ENCODE measurements at regions not wholly inside any gene's neighbourhood (a gene's known extent, or its start where the extent isn't known, plus 50 kb on each side); places are given as distances from the start of the nearest gene placed in this dataset.
A peak's percentile ranks its signal among the peaks of the same experiment; 100 is the strongest.

- Histone ChIP-seq H3K79me2 (ENCODE audit: low read length) (no peaks in the 10 kb centered on the region), H3K9ac (ENCODE audit: low read length) (peak overlapping the region; percentile 56), H3K9me3 (replicated peaks; ENCODE audit: insufficient read depth, low read length) (no peaks in the 10 kb centered on the region), H3K4me1 (ENCODE audit: low read length) (peaks cover 72% of the 10 kb centered on the region), H4K20me1 (ENCODE audit: insufficient read depth, low read length) (no peaks in the 10 kb centered on the region), H3K9me2 (replicated peaks; ENCODE audit: insufficient read depth, low read length) (no peaks in the 10 kb centered on the region), H3K36me3 (replicated peaks; ENCODE audit: insufficient read depth, low read length) (no peaks in the 10 kb centered on the region), H3K27me3 (replicated peaks; ENCODE audit: insufficient read depth, low read length) (no peaks in the 10 kb centered on the region), H2AFZ (ENCODE audit: low read length) (peak overlapping the region; percentile 40), H3K4me3 (ENCODE audit: low read length) (no peak overlapping the region), H3F3A (ENCODE audit: insufficient read depth, low read length) (peaks cover 45% of the 10 kb centered on the region), H3K4me2 (ENCODE audit: low read depth, low read length) (peak overlapping the region; percentile 46), H3K27ac (ENCODE audit: low read length) (peak overlapping the region; percentile 94)
- peak; percentile 35 for DNase-seq
- no peak for TF ChIP-seq EZH2 (optimal IDR thresholded peaks at IDR 0.05; ENCODE audit: low read depth, low read length)
- TF ChIP-seq EZH2phosphoT487 (IDR thresholded peaks at IDR 0.05; ENCODE audit: low read length), result no peak
- no peak for TF ChIP-seq CTCF (IDR thresholded peaks at IDR 0.05; ENCODE audit: low read length)
Observed at GRCh38 chr15:46710401-46710960, 1006.8 kb upstream of the SEMA6D start.

- Histone ChIP-seq H3K4me3 (ENCODE audit: low read length) (no peak overlapping the region), H3F3A (ENCODE audit: insufficient read depth, low read length) (peaks cover 46% of the 10 kb centered on the region), H2AFZ (ENCODE audit: low read length) (no peak overlapping the region), H3K9me2 (replicated peaks; ENCODE audit: insufficient read depth, low read length) (no peaks in the 10 kb centered on the region), H3K27me3 (replicated peaks; ENCODE audit: insufficient read depth, low read length) (no peaks in the 10 kb centered on the region), H3K4me1 (ENCODE audit: low read length) (peaks cover 71% of the 10 kb centered on the region), H3K9me3 (replicated peaks; ENCODE audit: insufficient read depth, low read length) (no peaks in the 10 kb centered on the region), H3K4me2 (ENCODE audit: low read depth, low read length) (no peak overlapping the region), H3K9ac (ENCODE audit: low read length) (no peak overlapping the region), H3K36me3 (replicated peaks; ENCODE audit: insufficient read depth, low read length) (no peaks in the 10 kb centered on the region), H3K79me2 (ENCODE audit: low read length) (no peaks in the 10 kb centered on the region), H3K27ac (ENCODE audit: low read length) (no peak overlapping the region), H4K20me1 (ENCODE audit: insufficient read depth, low read length) (no peaks in the 10 kb centered on the region)
- TF ChIP-seq EZH2 (optimal IDR thresholded peaks at IDR 0.05; ENCODE audit: low read depth, low read length) (no peak), EZH2phosphoT487 (IDR thresholded peaks at IDR 0.05; ENCODE audit: low read length) (no peak), CTCF (IDR thresholded peaks at IDR 0.05; ENCODE audit: low read length) (no peak)
- DNase-seq, result no peak
Observed at GRCh38 chr15:46713045-46713444, 1004.3 kb upstream of the SEMA6D start.

- no peaks in the 10 kb centered on the region for H4K20me1 ChIP-seq (ENCODE audit: insufficient read depth, low read length)
- TF ChIP-seq CTCF (IDR thresholded peaks at IDR 0.05; ENCODE audit: low read length) (no peak), EZH2phosphoT487 (IDR thresholded peaks at IDR 0.05; ENCODE audit: low read length) (no peak), EZH2 (optimal IDR thresholded peaks at IDR 0.05; ENCODE audit: low read depth, low read length) (no peak)
- peaks cover 52% of the 10 kb centered on the region for H3K4me1 ChIP-seq (ENCODE audit: low read length)
- H3K9me2 ChIP-seq (replicated peaks; ENCODE audit: insufficient read depth, low read length), result no peaks in the 10 kb centered on the region
- H3K9ac ChIP-seq (ENCODE audit: low read length), result peak overlapping the region; percentile 29; the same call in 1 of the 2 replicates
- H2AFZ ChIP-seq (ENCODE audit: low read length), result peak overlapping the region; percentile 12; the same call in 1 of the 2 replicates
- H3K27me3 ChIP-seq (replicated peaks; ENCODE audit: insufficient read depth, low read length), result no peaks in the 10 kb centered on the region
- no peaks in the 10 kb centered on the region for H3K79me2 ChIP-seq (ENCODE audit: low read length)
- H3K4me2 ChIP-seq (ENCODE audit: low read depth, low read length), result peak overlapping the region; percentile 15
- DNase-seq, result peak; percentile 90
- H3K36me3 ChIP-seq (replicated peaks; ENCODE audit: insufficient read depth, low read length), result no peaks in the 10 kb centered on the region
- H3F3A ChIP-seq (ENCODE audit: insufficient read depth, low read length), result peaks cover 27% of the 10 kb centered on the region
- H3K9me3 ChIP-seq (replicated peaks; ENCODE audit: insufficient read depth, low read length), result no peaks in the 10 kb centered on the region
- no peak overlapping the region for H3K4me3 ChIP-seq (ENCODE audit: low read length)
- peak overlapping the region; percentile 81 for H3K27ac ChIP-seq (ENCODE audit: low read length)
Observed at GRCh38 chr15:46714950-46715349, 1002.4 kb upstream of the SEMA6D start.

All from MM.1S (cell line).